ENCODE measurements at regions not wholly inside any gene's neighbourhood (a gene's known extent, or its start where the extent isn't known, plus 50 kb on each side); places are given as distances from the start of the nearest gene placed in this dataset.

- H3K9me1 ChIP-seq (ENCODE audit: control insufficient read depth, extremely low read depth, insufficient read depth, low read length), result no peaks in the 10 kb centered on the region
- DNase-seq (ENCODE audit: low read depth, low spot score) (no peak), FAIRE-seq (no peak)
- H3K36me3 ChIP-seq (ENCODE audit: control insufficient read depth in 2 of 2, extremely low read depth in 1 of 2, insufficient read depth in 2 of 2, low read length in 2 of 2), result no peaks in the 10 kb centered on the region
- H3K27ac ChIP-seq (ENCODE audit: control insufficient read depth, insufficient read depth, low read length), result no peak overlapping the region
- H3K79me2 ChIP-seq (ENCODE audit: control insufficient read depth, insufficient read depth, low read length), result no peaks in the 10 kb centered on the region
- no peak overlapping the region for H3K9ac ChIP-seq (ENCODE audit: control insufficient read depth, extremely low read depth, insufficient read depth, low read length)
- no peak for TF ChIP-seq CTCF (optimal IDR thresholded peaks at IDR 0.05 in 1 of 3, IDR thresholded peaks at IDR 0.05 in 1 of 3, conservative IDR thresholded peaks at IDR 0.05 in 1 of 3; ENCODE audit: extremely low read depth in 1 of 3, insufficient read depth in 2 of 3, low read length in 3 of 3)
- TF ChIP-seq EZH2 (IDR thresholded peaks at IDR 0.05; ENCODE audit: low read length), result no peak
- dilution Hi-C loops (cut with MboI; ENCODE audit: extremely low pct_ligation_motif_present, low sequenced_read_pairs), result loop anchor here (25.0 kb wide), 1 partner anchor 380 kb away; no protein-coding TSS in a partner anchor
- no peaks in the 10 kb centered on the region for H3K27me3 ChIP-seq (ENCODE audit: control insufficient read depth, extremely low read depth, insufficient read depth, low read length)
- H3K4me3 ChIP-seq (ENCODE audit: control insufficient read depth in 2 of 3, extremely low read depth in 1 of 3, insufficient read depth in 2 of 3, low read depth in 1 of 3, low read length in 3 of 3), result no peak overlapping the region
- H3K9me3 ChIP-seq (ENCODE audit: control insufficient read depth, low read depth, low read length), result no peaks in the 10 kb centered on the region
- H3K4me2 ChIP-seq (ENCODE audit: control insufficient read depth, extremely low read depth, insufficient read depth, low read depth, low read length), result no peak overlapping the region
- H4K20me1 ChIP-seq (ENCODE audit: control insufficient read depth, extremely low read depth, insufficient read depth, low read length), result no peaks in the 10 kb centered on the region
- no peak overlapping the region for H2AFZ ChIP-seq (ENCODE audit: control insufficient read depth, low read length)
- H3K4me1 ChIP-seq (ENCODE audit: control insufficient read depth, extremely low read depth, insufficient read depth, low read length), result no peaks in the 10 kb centered on the region
These were observed 251.9 kb downstream of the TECRL start for GRCh38 chr4:64157397-64157796.

- Histone ChIP-seq H3K4me2 (ENCODE audit: control insufficient read depth, extremely low read depth, insufficient read depth, low read depth, low read length) (no peak overlapping the region), H3K36me3 (ENCODE audit: control insufficient read depth in 2 of 2, extremely low read depth in 1 of 2, insufficient read depth in 2 of 2, low read length in 2 of 2) (no peaks in the 10 kb centered on the region), H3K4me1 (ENCODE audit: control insufficient read depth, extremely low read depth, insufficient read depth, low read length) (no peaks in the 10 kb centered on the region), H3K27me3 (ENCODE audit: control insufficient read depth, extremely low read depth, insufficient read depth, low read length) (no peaks in the 10 kb centered on the region), H3K9me1 (ENCODE audit: control insufficient read depth, extremely low read depth, insufficient read depth, low read length) (no peaks in the 10 kb centered on the region), H3K27ac (ENCODE audit: control insufficient read depth, insufficient read depth, low read length) (no peak overlapping the region), H3K4me3 (ENCODE audit: control insufficient read depth in 2 of 3, extremely low read depth in 1 of 3, insufficient read depth in 2 of 3, low read depth in 1 of 3, low read length in 3 of 3) (no peak overlapping the region), H3K79me2 (ENCODE audit: control insufficient read depth, insufficient read depth, low read length) (no peaks in the 10 kb centered on the region), H3K9ac (ENCODE audit: control insufficient read depth, extremely low read depth, insufficient read depth, low read length) (no peak overlapping the region), H2AFZ (ENCODE audit: control insufficient read depth, low read length) (no peak overlapping the region), H4K20me1 (ENCODE audit: control insufficient read depth, extremely low read depth, insufficient read depth, low read length) (no peaks in the 10 kb centered on the region), H3K9me3 (ENCODE audit: control insufficient read depth, low read depth, low read length) (no peaks in the 10 kb centered on the region)
- DNase-seq (ENCODE audit: low read depth, low spot score) (no peak), FAIRE-seq (no peak)
- dilution Hi-C loops (cut with MboI; ENCODE audit: extremely low pct_ligation_motif_present, low sequenced_read_pairs), result loop anchor here (25.0 kb wide), 1 partner anchor 381 kb away; no protein-coding TSS in a partner anchor
- TF ChIP-seq CTCF (optimal IDR thresholded peaks at IDR 0.05 in 1 of 3, IDR thresholded peaks at IDR 0.05 in 1 of 3, conservative IDR thresholded peaks at IDR 0.05 in 1 of 3; ENCODE audit: extremely low read depth in 1 of 3, insufficient read depth in 2 of 3, low read length in 3 of 3), result no peak
- no peak for TF ChIP-seq EZH2 (IDR thresholded peaks at IDR 0.05; ENCODE audit: low read length)
These were observed 253.0 kb downstream of the TECRL start for GRCh38 chr4:64156253-64156652.

Data from keratinocyte (primary cell).